CD14-positive monocyte (primary cell): ENCODE measurements at regions not wholly inside any gene's neighbourhood (a gene's known extent, or its start where the extent isn't known, plus 50 kb on each side); places are given as distances from the start of the nearest gene placed in this dataset.

ENCODE experiments used
- DNase-seq, 3 donors: peaks; one replicate each; pipeline ENCODE4 v3.0.0-alpha.2; 2011 to 2022
- H2AFZ ChIP-seq: 2 replicates; pipeline ENCODE4 v1.6.0; 2012; ENCODE audit warnings: mild to moderate bottlenecking, low read depth, low read length, inconsistent platforms; ENCODE audit not compliant: insufficient read depth, poor library complexity, severe bottlenecking
- H3K27ac ChIP-seq, 2 donors: 1 replicate in 1 of 2; 2 replicates in 1 of 2; pipeline ENCODE4 v1.5.1; 2012 to 2013; ENCODE audit warnings: low read length in 2 of 2, control low read depth in 1 of 2, inconsistent platforms in 1 of 2, low read depth in 1 of 2, mild to moderate bottlenecking in 1 of 2
- H3K27me3 ChIP-seq, 2 donors: one replicate each; pipeline versions ENCODE4 v1.6.0 to v1.6.1; 2011 to 2013; ENCODE audit warnings: low read length in 2 of 2; ENCODE audit not compliant: control insufficient read depth in 2 of 2, insufficient read depth in 2 of 2
- H3K36me3 ChIP-seq, 2 donors: replicated peaks in 1 of 2; 1 replicate in 1 of 2; 2 replicates in 1 of 2; pipeline versions ENCODE4 v1.5.1 to v1.6.1; 2012 to 2013; ENCODE audit warnings: low read length in 2 of 2, control low read depth in 1 of 2, inconsistent platforms in 1 of 2, mild to moderate bottlenecking in 1 of 2; ENCODE audit not compliant: insufficient read depth in 2 of 2, control insufficient read depth in 1 of 2
- H3K4me1 ChIP-seq, 2 donors: 1 replicate in 1 of 2; 2 replicates in 1 of 2; pipeline versions ENCODE4 v1.5.1 to v1.6.1; 2012 to 2013; ENCODE audit warnings: low read length in 2 of 2, control low read depth in 1 of 2, inconsistent platforms in 1 of 2, mild to moderate bottlenecking in 1 of 2, moderate library complexity in 1 of 2; ENCODE audit not compliant: insufficient read depth in 2 of 2, control insufficient read depth in 1 of 2
- H3K4me2 ChIP-seq: replicated peaks from 2 replicates; pipeline ENCODE3; 2012; ENCODE audit warnings: low read length, moderate library complexity, mild to moderate bottlenecking; ENCODE audit not compliant: poor library complexity, severe bottlenecking; ENCODE audit errors: extremely low read depth
- H3K4me3 ChIP-seq, 3 experiments: fragments of 200-600 bp in 1 of 3; sonication (generic) in 1 of 3; replicated peaks in 1 of 3; 1 replicate in 2 of 3; 2 replicates in 1 of 3; pipeline ENCODE4 v1.5.1; 2011 to 2013; ENCODE audit warnings: low read length in 3 of 3, mild to moderate bottlenecking in 3 of 3, control low read depth in 2 of 3, low read depth in 2 of 3, inconsistent platforms in 1 of 3, moderate library complexity in 1 of 3
- H3K79me2 ChIP-seq: 2 replicates; pipeline ENCODE4 v1.6.0; 2012; ENCODE audit warnings: mild to moderate bottlenecking, control low read depth, inconsistent platforms, low read length, moderate library complexity; ENCODE audit not compliant: insufficient read depth
- H3K9ac ChIP-seq: 2 replicates; pipeline ENCODE4 v1.6.0; 2017; ENCODE audit warnings: low read length, mild to moderate bottlenecking; ENCODE audit not compliant: insufficient read depth, poor library complexity, severe bottlenecking
- H3K9me3 ChIP-seq, 2 donors: replicated peaks in 1 of 2; 1 replicate in 1 of 2; 2 replicates in 1 of 2; pipeline versions ENCODE4 v1.5.1 to v1.6.1; 2012 to 2013; ENCODE audit warnings: low read length in 2 of 2, control low read depth in 1 of 2; ENCODE audit not compliant: control insufficient read depth in 1 of 2, insufficient read depth in 1 of 2
- H4K20me1 ChIP-seq: 2 replicates; pipeline ENCODE4 v1.6.0; 2012; ENCODE audit warnings: mild to moderate bottlenecking, low read length, control low read depth, moderate library complexity; ENCODE audit not compliant: insufficient read depth
- H3K27ac Mint-ChIP-seq, 7 donors: one replicate each; pipeline ENCODE4 v1.8.0; 2020; ENCODE audit warnings: mild to moderate bottlenecking in 7 of 7, mixed read lengths in 7 of 7, moderate library complexity in 6 of 7, inconsistent platforms in 2 of 7
- H3K27me3 Mint-ChIP-seq, 3 donors: one replicate each; pipeline ENCODE4 v1.8.0; 2021 to 2022; ENCODE audit warnings: low read depth in 3 of 3, mild to moderate bottlenecking in 3 of 3, mixed read lengths in 3 of 3, moderate library complexity in 3 of 3, inconsistent platforms in 1 of 3
- H3K36me3 Mint-ChIP-seq, 2 donors: one replicate each; pipeline ENCODE4 v1.8.0; 2020; ENCODE audit warnings: mixed read lengths in 2 of 2, inconsistent platforms in 1 of 2, mild to moderate bottlenecking in 1 of 2
- H3K4me1 Mint-ChIP-seq: one replicate; pipeline ENCODE4 v1.8.0; 2020; ENCODE audit warnings: mild to moderate bottlenecking, mixed read lengths
- H3K4me3 Mint-ChIP-seq, 2 donors: one replicate each; pipeline ENCODE4 v1.8.0; 2020; ENCODE audit warnings: mild to moderate bottlenecking in 2 of 2, mixed read lengths in 2 of 2, moderate library complexity in 1 of 2
- H3K9me3 Mint-ChIP-seq, 7 donors: one replicate each; pipeline ENCODE4 v1.8.0; 2020 to 2022; ENCODE audit warnings: mixed read lengths in 7 of 7, mild to moderate bottlenecking in 6 of 7, moderate library complexity in 6 of 7, inconsistent platforms in 2 of 7
- WGBS: methylation state at CpG from one replicate; pipeline ENCODE4 v1.1.5; 2013; ENCODE audit warnings: missing lambda C conversion rate; ENCODE audit not compliant: insufficient coverage; 5-methylcytosine and 5-hydroxymethylcytosine counted together
- intact Hi-C, 2 donors: fragments of 100-400 bp; cut with micrococcal nuclease; formaldehyde crosslinking; loops; one replicate each; pipeline versions ENCODE4 v1.15.0 to v1.15.1; 2023
- TF ChIP-seq, protein P1 (sequence below): fragments of 200-600 bp; IDR thresholded peaks from one replicate; pipeline ENCODE4 v1.8.0; 2022; ENCODE audit warnings: antibody characterized with exemption, mild to moderate bottlenecking

DNA sequence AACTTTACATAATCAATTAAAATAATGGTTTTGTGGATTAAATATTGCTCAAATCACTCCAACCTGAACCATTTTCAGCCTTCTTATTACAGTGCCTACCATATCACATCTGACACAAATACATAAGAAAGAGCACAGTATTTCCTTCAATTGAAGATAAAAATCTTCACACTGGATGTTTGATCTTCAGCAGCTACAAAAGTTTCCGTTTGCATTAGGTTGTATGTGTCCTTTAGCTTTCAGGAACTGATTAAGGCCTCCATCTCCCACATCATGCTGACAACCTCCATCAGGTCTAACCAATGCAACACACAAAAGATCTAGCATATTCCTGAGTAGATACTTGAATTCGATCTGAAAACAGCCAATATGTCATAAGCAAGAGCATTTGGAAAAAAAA is 195.1 kb upstream of the NR5A2 start:
- DNase-seq: no peak
- no peak overlapping the region for H3K27ac Mint-ChIP-seq

DNA sequence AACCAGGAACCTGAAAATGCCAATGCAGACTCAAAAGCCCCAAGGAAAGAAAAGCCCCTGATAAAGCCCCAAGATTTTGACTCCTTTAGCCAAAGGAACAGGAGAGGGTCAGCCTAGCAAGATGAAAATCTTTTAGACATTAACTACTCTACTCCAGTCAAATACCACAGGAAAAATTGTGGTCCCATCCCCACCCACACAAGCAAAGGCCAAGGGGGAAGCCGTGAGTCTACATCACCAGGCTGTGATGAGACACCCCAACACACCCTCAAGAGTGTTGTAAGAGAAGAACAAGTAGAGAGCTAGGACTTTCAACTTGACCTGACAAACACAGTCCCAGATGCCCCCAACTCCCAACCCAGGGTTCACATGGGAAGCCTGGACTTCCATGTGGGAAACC is 192.8 kb upstream of the NR5A2 start:
- Histone ChIP-seq H3K27me3 (no peaks in the 10 kb centered on the region), H3K4me3 (no peak overlapping the region), H4K20me1 (no peaks in the 10 kb centered on the region), H3K27ac (no peak overlapping the region), H3K4me1 (no peaks in the 10 kb centered on the region), H3K9ac (no peak overlapping the region), H3K79me2 (no peaks in the 10 kb centered on the region), H3K4me2 (no peak overlapping the region), H3K9me3 (peaks cover 5 to 8% of the 10 kb centered on the region in 2 donors), H2AFZ (peak overlapping the region; percentile 15), H3K36me3 (no peaks in the 10 kb centered on the region)
- DNase-seq: no peak
- intact Hi-C loops: no loop called here
- Mint-ChIP-seq H3K4me3 (no peak overlapping the region), H3K27me3 (peaks cover 1 to 2% (median 2%) of the 10 kb centered on the region in 3 donors), H3K4me1 (no peaks in the 10 kb centered on the region), H3K9me3 (peaks cover 8 to 13% (median 10%) of the 10 kb centered on the region in 7 donors), H3K36me3 (no peaks in the 10 kb centered on the region), H3K27ac (no peak overlapping the region)
- TF ChIP-seq, protein P1, sequence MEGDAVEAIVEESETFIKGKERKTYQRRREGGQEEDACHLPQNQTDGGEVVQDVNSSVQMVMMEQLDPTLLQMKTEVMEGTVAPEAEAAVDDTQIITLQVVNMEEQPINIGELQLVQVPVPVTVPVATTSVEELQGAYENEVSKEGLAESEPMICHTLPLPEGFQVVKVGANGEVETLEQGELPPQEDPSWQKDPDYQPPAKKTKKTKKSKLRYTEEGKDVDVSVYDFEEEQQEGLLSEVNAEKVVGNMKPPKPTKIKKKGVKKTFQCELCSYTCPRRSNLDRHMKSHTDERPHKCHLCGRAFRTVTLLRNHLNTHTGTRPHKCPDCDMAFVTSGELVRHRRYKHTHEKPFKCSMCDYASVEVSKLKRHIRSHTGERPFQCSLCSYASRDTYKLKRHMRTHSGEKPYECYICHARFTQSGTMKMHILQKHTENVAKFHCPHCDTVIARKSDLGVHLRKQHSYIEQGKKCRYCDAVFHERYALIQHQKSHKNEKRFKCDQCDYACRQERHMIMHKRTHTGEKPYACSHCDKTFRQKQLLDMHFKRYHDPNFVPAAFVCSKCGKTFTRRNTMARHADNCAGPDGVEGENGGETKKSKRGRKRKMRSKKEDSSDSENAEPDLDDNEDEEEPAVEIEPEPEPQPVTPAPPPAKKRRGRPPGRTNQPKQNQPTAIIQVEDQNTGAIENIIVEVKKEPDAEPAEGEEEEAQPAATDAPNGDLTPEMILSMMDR: no peak
- WGBS: no CpG with 5 or more reads among the region's 1 CpG

More for the DNA sequence above, 195.1 kb upstream of the NR5A2 start:
- Mint-ChIP-seq H3K4me3 (no peak overlapping the region), H3K4me1 (no peaks in the 10 kb centered on the region), H3K9me3 (peaks cover 8 to 13% (median 10%) of the 10 kb centered on the region in 7 donors), H3K27me3 (peaks cover 1 to 2% (median 2%) of the 10 kb centered on the region in 3 donors), H3K36me3 (no peaks in the 10 kb centered on the region)
- 67% methylated on average over 1 of the region's 2 CpGs for WGBS
- Histone ChIP-seq H3K4me2 (no peak overlapping the region), H4K20me1 (no peaks in the 10 kb centered on the region), H3K27ac (no peak overlapping the region), H2AFZ (no peak overlapping the region), H3K36me3 (no peaks in the 10 kb centered on the region), H3K27me3 (no peaks in the 10 kb centered on the region), H3K9me3 (peaks cover 5 to 8% of the 10 kb centered on the region in 2 donors), H3K4me1 (no peaks in the 10 kb centered on the region), H3K4me3 (no peak overlapping the region), H3K79me2 (no peaks in the 10 kb centered on the region), H3K9ac (no peak overlapping the region)
- TF ChIP-seq, protein P1: no peak
- intact Hi-C loops: no loop called here
